ENCODE measurements at regions not wholly inside any gene's neighbourhood (a gene's known extent, or its start where the extent isn't known, plus 50 kb on each side); places are given as distances from the start of the nearest gene placed in this dataset.

- no peak for TF ChIP-seq CTCF (IDR thresholded peaks at IDR 0.05)
- Histone ChIP-seq H3K36me3 (no peaks in the 10 kb centered on the region), H3K4me3 (no peak overlapping the region), H3K27ac (peak overlapping the region in 1 of 2 donors; percentile 13), H3K9me3 (no peaks in the 10 kb centered on the region), H3K4me1 (peaks cover 0 to 23% of the 10 kb centered on the region in 2 donors), H3K27me3 (no peaks in the 10 kb centered on the region)
- DNase-seq, result no peak
- intact Hi-C loops (cut with DNase I), result no loop called here
- no peak for ATAC-seq
These were observed 198.3 kb upstream of the ZNF32 start for GRCh38 chr10:43846968-43847367.

- ATAC-seq, result peak; percentile 50
- Histone ChIP-seq H3K4me3 (no peak overlapping the region), H3K27me3 (no peaks in the 10 kb centered on the region), H3K4me1 (peaks cover 0 to 23% of the 10 kb centered on the region in 2 donors), H3K36me3 (no peaks in the 10 kb centered on the region), H3K27ac (peak overlapping the region in 1 of 2 donors; percentile 65), H3K9me3 (no peaks in the 10 kb centered on the region)
- DNase-seq, result peak in 1 of 4 donors; percentile 65
- intact Hi-C loops (cut with DNase I), result no loop called here
- TF ChIP-seq CTCF (IDR thresholded peaks at IDR 0.05), result no peak
These were observed 197.6 kb upstream of the ZNF32 start for GRCh38 chr10:43846187-43846680.

GRCh38 chr10:43845121-43845520, 196.4 kb upstream of the ZNF32 start:
- intact Hi-C loops (cut with DNase I), result no loop called here
- DNase-seq, result no peak
- Histone ChIP-seq H3K36me3 (no peaks in the 10 kb centered on the region), H3K9me3 (no peaks in the 10 kb centered on the region), H3K4me1 (peaks cover 0 to 23% of the 10 kb centered on the region in 2 donors), H3K27ac (peak overlapping the region in 1 of 2 donors; percentile 6), H3K4me3 (no peak overlapping the region), H3K27me3 (no peaks in the 10 kb centered on the region)
- ATAC-seq, result no peak
- TF ChIP-seq CTCF (IDR thresholded peaks at IDR 0.05), result no peak

- intact Hi-C loops (cut with DNase I), result no loop called here
- no peak for TF ChIP-seq CTCF (IDR thresholded peaks at IDR 0.05)
- no peaks in the 10 kb centered on the region for H3K9me3 ChIP-seq
- H3K4me3 ChIP-seq, result no peak overlapping the region
- DNase-seq, result no peak
- no peak overlapping the region for H3K27ac ChIP-seq
- H3K27me3 ChIP-seq, result no peaks in the 10 kb centered on the region
- peaks cover 0 to 23% of the 10 kb centered on the region in 2 donors for H3K4me1 ChIP-seq
- H3K36me3 ChIP-seq, result no peaks in the 10 kb centered on the region
- no peak for ATAC-seq
These were observed 195.5 kb upstream of the ZNF32 start for GRCh38 chr10:43844221-43844620.

- ATAC-seq, result peak; percentile 33
- TF ChIP-seq CTCF (IDR thresholded peaks at IDR 0.05), result no peak
- intact Hi-C loops (cut with DNase I), result no loop called here
- Histone ChIP-seq H3K9me3 (no peaks in the 10 kb centered on the region), H3K27me3 (no peaks in the 10 kb centered on the region), H3K4me1 (peaks cover 0 to 23% of the 10 kb centered on the region in 2 donors), H3K36me3 (no peaks in the 10 kb centered on the region), H3K4me3 (no peak overlapping the region), H3K27ac (no peak overlapping the region)
- DNase-seq, result peak in 1 of 4 donors; percentile 24
These were observed 194.8 kb upstream of the ZNF32 start for GRCh38 chr10:43843321-43844101.
